ENCODE measurements at regions not wholly inside any gene's neighbourhood (a gene's known extent, or its start where the extent isn't known, plus 50 kb on each side); places are given as distances from the start of the nearest gene placed in this dataset.

- DNase-seq (ENCODE audit: low read depth, low spot score), result no peak
- dilution Hi-C loops (cut with MboI; ENCODE audit: extremely low pct_ligation_motif_present, low sequenced_read_pairs), result no loop called here
- no peak for FAIRE-seq
- H3K4me1 ChIP-seq (ENCODE audit: control insufficient read depth, extremely low read depth, insufficient read depth, low read length), result no peaks in the 10 kb centered on the region
- no peak overlapping the region for H3K4me2 ChIP-seq (ENCODE audit: control insufficient read depth, extremely low read depth, insufficient read depth, low read depth, low read length)
- no peak overlapping the region for H3K27ac ChIP-seq (ENCODE audit: control insufficient read depth, insufficient read depth, low read length)
- no peak overlapping the region for H3K9ac ChIP-seq (ENCODE audit: control insufficient read depth, extremely low read depth, insufficient read depth, low read length)
- H3K79me2 ChIP-seq (ENCODE audit: control insufficient read depth, insufficient read depth, low read length), result no peaks in the 10 kb centered on the region
- H3K36me3 ChIP-seq (ENCODE audit: control insufficient read depth in 2 of 2, extremely low read depth in 1 of 2, insufficient read depth in 2 of 2, low read length in 2 of 2), result no peaks in the 10 kb centered on the region
- H3K9me3 ChIP-seq (ENCODE audit: control insufficient read depth, low read depth, low read length), result no peaks in the 10 kb centered on the region
- no peak for TF ChIP-seq EZH2 (IDR thresholded peaks at IDR 0.05; ENCODE audit: low read length)
- no peak for TF ChIP-seq CTCF (optimal IDR thresholded peaks at IDR 0.05 in 1 of 3, IDR thresholded peaks at IDR 0.05 in 1 of 3, conservative IDR thresholded peaks at IDR 0.05 in 1 of 3; ENCODE audit: extremely low read depth in 1 of 3, insufficient read depth in 2 of 3, low read length in 3 of 3)
- no peaks in the 10 kb centered on the region for H3K27me3 ChIP-seq (ENCODE audit: control insufficient read depth, extremely low read depth, insufficient read depth, low read length)
- H4K20me1 ChIP-seq (ENCODE audit: control insufficient read depth, extremely low read depth, insufficient read depth, low read length), result no peaks in the 10 kb centered on the region
- H3K4me3 ChIP-seq (ENCODE audit: control insufficient read depth in 2 of 3, extremely low read depth in 1 of 3, insufficient read depth in 2 of 3, low read depth in 1 of 3, low read length in 3 of 3), result no peak overlapping the region
- no peaks in the 10 kb centered on the region for H3K9me1 ChIP-seq (ENCODE audit: control insufficient read depth, extremely low read depth, insufficient read depth, low read length)
- H2AFZ ChIP-seq (ENCODE audit: control insufficient read depth, low read length), result no peak overlapping the region
These were observed 982.3 kb downstream of the GATA3 start for GRCh38 chr10:9036711-9037204.

DNA sequence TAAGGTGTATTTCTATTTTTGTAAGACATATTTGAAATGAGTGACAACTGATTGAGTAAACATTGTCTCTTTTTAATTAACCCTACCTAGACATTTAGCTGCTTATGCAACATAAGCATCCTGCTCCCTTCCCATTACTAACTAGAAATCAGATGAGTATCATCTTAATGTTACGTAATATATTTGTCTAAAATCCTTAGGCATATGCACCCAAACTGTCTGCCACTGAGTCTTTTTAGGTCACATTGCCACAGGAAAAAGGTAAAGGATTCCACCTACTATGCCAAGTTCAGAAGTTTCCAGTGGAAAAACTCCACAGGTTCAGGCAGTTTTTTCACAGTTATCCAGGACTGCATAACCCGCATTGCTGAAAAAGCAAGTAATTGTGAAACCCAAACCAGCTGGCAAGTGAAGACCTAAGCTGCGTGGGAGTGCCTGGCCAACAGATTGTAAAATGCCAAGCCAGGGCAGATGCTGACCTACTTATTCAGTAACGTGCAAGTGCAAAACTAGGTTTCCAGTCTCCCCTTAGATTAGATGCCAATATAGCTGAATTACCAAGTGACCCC is 983.7 kb downstream of the GATA3 start:
- Histone ChIP-seq H3K27ac (ENCODE audit: control insufficient read depth, insufficient read depth, low read length) (no peak overlapping the region), H4K20me1 (ENCODE audit: control insufficient read depth, extremely low read depth, insufficient read depth, low read length) (no peaks in the 10 kb centered on the region), H3K9ac (ENCODE audit: control insufficient read depth, extremely low read depth, insufficient read depth, low read length) (no peak overlapping the region), H3K36me3 (ENCODE audit: control insufficient read depth in 2 of 2, extremely low read depth in 1 of 2, insufficient read depth in 2 of 2, low read length in 2 of 2) (no peaks in the 10 kb centered on the region), H3K4me2 (ENCODE audit: control insufficient read depth, extremely low read depth, insufficient read depth, low read depth, low read length) (no peak overlapping the region), H3K9me1 (ENCODE audit: control insufficient read depth, extremely low read depth, insufficient read depth, low read length) (no peaks in the 10 kb centered on the region), H3K9me3 (ENCODE audit: control insufficient read depth, low read depth, low read length) (no peaks in the 10 kb centered on the region), H2AFZ (ENCODE audit: control insufficient read depth, low read length) (no peak overlapping the region), H3K4me1 (ENCODE audit: control insufficient read depth, extremely low read depth, insufficient read depth, low read length) (no peaks in the 10 kb centered on the region), H3K27me3 (ENCODE audit: control insufficient read depth, extremely low read depth, insufficient read depth, low read length) (no peaks in the 10 kb centered on the region), H3K4me3 (ENCODE audit: control insufficient read depth in 2 of 3, extremely low read depth in 1 of 3, insufficient read depth in 2 of 3, low read depth in 1 of 3, low read length in 3 of 3) (no peak overlapping the region), H3K79me2 (ENCODE audit: control insufficient read depth, insufficient read depth, low read length) (no peaks in the 10 kb centered on the region)
- DNase-seq (ENCODE audit: low read depth, low spot score), result no peak
- FAIRE-seq, result peak; percentile 55
- TF ChIP-seq CTCF (optimal IDR thresholded peaks at IDR 0.05 in 1 of 3, IDR thresholded peaks at IDR 0.05 in 1 of 3, conservative IDR thresholded peaks at IDR 0.05 in 1 of 3; ENCODE audit: extremely low read depth in 1 of 3, insufficient read depth in 2 of 3, low read length in 3 of 3) (no peak), EZH2 (IDR thresholded peaks at IDR 0.05; ENCODE audit: low read length) (no peak)
- dilution Hi-C loops (cut with MboI; ENCODE audit: extremely low pct_ligation_motif_present, low sequenced_read_pairs), result no loop called here
